ENCODE measurements at regions not wholly inside any gene's neighbourhood (a gene's known extent, or its start where the extent isn't known, plus 50 kb on each side); places are given as distances from the start of the nearest gene placed in this dataset.

DNA sequence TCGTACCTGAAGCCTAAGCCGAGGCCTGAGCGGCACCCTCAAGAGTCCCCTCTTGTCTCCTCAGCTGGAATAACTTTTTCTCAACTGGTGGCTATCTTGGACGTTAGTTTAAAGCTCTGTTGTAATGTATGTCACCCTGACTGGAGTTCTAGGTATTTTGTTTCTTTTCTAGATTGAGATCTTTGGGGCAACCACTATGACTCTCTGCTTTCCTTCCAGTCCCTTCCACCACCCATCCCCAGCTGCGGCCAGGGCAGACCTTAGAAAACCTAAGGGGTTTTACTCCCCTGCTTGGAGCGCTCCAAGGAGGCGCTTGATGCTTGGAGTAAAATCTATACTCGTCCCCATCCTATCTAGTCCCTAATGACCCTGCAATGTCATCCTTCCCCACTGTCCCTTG, 74.6 kb upstream of the MRPS6 start:
- Histone ChIP-seq H3K27ac (ENCODE audit: low read depth in 1 of 2, low read length in 2 of 2) (no peak overlapping the region), H3K9me3 (ENCODE audit: control insufficient read depth in 4 of 4, low read length in 3 of 4) (no peaks in the 10 kb centered on the region), H3K4me3 (ENCODE audit: low read depth in 1 of 3, low read length in 3 of 3) (no peak overlapping the region), H3K36me3 (ENCODE audit: control insufficient read depth in 4 of 4, insufficient read depth in 3 of 4, low read depth in 1 of 4, low read length in 3 of 4) (no peaks in the 10 kb centered on the region), H3K9ac (ENCODE audit: low read depth in 1 of 2, low read length in 2 of 2) (no peak overlapping the region), H3K27me3 (ENCODE audit: control insufficient read depth in 4 of 4, insufficient read depth in 4 of 4, low read length in 3 of 4) (no peaks in the 10 kb centered on the region), H3K4me1 (ENCODE audit: control insufficient read depth in 4 of 4, insufficient read depth in 4 of 4, low read length in 3 of 4) (no peaks in the 10 kb centered on the region)
- DNase-seq (ENCODE audit: low spot score), result no peak
- no peak for TF ChIP-seq SP1 (IDR thresholded peaks at IDR 0.05)
- TF ChIP-seq, protein P1, sequence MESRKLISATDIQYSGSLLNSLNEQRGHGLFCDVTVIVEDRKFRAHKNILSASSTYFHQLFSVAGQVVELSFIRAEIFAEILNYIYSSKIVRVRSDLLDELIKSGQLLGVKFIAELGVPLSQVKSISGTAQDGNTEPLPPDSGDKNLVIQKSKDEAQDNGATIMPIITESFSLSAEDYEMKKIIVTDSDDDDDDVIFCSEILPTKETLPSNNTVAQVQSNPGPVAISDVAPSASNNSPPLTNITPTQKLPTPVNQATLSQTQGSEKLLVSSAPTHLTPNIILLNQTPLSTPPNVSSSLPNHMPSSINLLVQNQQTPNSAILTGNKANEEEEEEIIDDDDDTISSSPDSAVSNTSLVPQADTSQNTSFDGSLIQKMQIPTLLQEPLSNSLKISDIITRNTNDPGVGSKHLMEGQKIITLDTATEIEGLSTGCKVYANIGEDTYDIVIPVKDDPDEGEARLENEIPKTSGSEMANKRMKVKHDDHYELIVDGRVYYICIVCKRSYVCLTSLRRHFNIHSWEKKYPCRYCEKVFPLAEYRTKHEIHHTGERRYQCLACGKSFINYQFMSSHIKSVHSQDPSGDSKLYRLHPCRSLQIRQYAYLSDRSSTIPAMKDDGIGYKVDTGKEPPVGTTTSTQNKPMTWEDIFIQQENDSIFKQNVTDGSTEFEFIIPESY (IDR thresholded peaks at IDR 0.05), result no peak
- no peak for TF ChIP-seq GABPA (IDR thresholded peaks at IDR 0.05 in 1 of 2, conservative IDR thresholded peaks at IDR 0.05 in 1 of 2)
- WGBS, result 92% methylated on average over 8 of the region's 8 CpGs

DNA sequence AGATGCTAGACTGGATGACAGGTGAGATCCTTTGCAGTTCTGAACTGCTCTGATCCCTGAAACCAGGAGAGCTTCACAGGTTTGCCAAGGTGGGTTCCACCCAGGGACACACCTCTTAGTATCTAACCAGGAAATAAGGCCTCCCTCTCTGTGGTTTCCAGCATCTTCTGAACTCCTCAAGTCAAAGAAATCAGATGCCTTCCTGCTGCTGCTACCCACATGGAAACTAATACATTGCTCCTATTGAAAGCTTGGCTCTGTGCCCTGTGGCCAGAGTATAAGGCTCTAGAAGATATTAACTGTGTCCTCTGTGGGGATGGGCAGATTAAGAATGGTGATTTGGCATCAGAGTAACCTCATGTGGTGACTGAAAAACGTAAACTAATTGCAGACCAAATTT, 75.0 kb upstream of the MRPS6 start:
- no peaks in the 10 kb centered on the region for H3K9me3 ChIP-seq (ENCODE audit: control insufficient read depth in 4 of 4, low read length in 3 of 4)
- TF ChIP-seq, protein P2, sequence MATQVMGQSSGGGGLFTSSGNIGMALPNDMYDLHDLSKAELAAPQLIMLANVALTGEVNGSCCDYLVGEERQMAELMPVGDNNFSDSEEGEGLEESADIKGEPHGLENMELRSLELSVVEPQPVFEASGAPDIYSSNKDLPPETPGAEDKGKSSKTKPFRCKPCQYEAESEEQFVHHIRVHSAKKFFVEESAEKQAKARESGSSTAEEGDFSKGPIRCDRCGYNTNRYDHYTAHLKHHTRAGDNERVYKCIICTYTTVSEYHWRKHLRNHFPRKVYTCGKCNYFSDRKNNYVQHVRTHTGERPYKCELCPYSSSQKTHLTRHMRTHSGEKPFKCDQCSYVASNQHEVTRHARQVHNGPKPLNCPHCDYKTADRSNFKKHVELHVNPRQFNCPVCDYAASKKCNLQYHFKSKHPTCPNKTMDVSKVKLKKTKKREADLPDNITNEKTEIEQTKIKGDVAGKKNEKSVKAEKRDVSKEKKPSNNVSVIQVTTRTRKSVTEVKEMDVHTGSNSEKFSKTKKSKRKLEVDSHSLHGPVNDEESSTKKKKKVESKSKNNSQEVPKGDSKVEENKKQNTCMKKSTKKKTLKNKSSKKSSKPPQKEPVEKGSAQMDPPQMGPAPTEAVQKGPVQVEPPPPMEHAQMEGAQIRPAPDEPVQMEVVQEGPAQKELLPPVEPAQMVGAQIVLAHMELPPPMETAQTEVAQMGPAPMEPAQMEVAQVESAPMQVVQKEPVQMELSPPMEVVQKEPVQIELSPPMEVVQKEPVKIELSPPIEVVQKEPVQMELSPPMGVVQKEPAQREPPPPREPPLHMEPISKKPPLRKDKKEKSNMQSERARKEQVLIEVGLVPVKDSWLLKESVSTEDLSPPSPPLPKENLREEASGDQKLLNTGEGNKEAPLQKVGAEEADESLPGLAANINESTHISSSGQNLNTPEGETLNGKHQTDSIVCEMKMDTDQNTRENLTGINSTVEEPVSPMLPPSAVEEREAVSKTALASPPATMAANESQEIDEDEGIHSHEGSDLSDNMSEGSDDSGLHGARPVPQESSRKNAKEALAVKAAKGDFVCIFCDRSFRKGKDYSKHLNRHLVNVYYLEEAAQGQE (IDR thresholded peaks at IDR 0.05), result no peak
- TF ChIP-seq JUND (IDR thresholded peaks at IDR 0.05) (no peak), EGR1 (IDR thresholded peaks at IDR 0.05; ENCODE audit: low read depth in 2 of 2) (no peak), FOXA1 (IDR thresholded peaks at IDR 0.05) (no peak), HNF4G (IDR thresholded peaks at IDR 0.05) (no peak), FOXA2 (IDR thresholded peaks at IDR 0.05) (no peak), YY1 (IDR thresholded peaks at IDR 0.05) (no peak), SP1 (IDR thresholded peaks at IDR 0.05) (no peak)
- TF ChIP-seq, protein P3, sequence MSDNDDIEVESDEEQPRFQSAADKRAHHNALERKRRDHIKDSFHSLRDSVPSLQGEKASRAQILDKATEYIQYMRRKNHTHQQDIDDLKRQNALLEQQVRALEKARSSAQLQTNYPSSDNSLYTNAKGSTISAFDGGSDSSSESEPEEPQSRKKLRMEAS (IDR thresholded peaks at IDR 0.05), result no peak
- TF ChIP-seq, protein P4, sequence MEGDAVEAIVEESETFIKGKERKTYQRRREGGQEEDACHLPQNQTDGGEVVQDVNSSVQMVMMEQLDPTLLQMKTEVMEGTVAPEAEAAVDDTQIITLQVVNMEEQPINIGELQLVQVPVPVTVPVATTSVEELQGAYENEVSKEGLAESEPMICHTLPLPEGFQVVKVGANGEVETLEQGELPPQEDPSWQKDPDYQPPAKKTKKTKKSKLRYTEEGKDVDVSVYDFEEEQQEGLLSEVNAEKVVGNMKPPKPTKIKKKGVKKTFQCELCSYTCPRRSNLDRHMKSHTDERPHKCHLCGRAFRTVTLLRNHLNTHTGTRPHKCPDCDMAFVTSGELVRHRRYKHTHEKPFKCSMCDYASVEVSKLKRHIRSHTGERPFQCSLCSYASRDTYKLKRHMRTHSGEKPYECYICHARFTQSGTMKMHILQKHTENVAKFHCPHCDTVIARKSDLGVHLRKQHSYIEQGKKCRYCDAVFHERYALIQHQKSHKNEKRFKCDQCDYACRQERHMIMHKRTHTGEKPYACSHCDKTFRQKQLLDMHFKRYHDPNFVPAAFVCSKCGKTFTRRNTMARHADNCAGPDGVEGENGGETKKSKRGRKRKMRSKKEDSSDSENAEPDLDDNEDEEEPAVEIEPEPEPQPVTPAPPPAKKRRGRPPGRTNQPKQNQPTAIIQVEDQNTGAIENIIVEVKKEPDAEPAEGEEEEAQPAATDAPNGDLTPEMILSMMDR (IDR thresholded peaks at IDR 0.05; ENCODE audit: low read depth, low read length, missing input control), result no peak
- TF ChIP-seq, protein P5, sequence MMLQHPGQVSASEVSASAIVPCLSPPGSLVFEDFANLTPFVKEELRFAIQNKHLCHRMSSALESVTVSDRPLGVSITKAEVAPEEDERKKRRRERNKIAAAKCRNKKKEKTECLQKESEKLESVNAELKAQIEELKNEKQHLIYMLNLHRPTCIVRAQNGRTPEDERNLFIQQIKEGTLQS (IDR thresholded peaks at IDR 0.05), result no peak
- no peaks in the 10 kb centered on the region for H3K36me3 ChIP-seq (ENCODE audit: control insufficient read depth in 4 of 4, insufficient read depth in 3 of 4, low read depth in 1 of 4, low read length in 3 of 4)
- H3K27ac ChIP-seq (ENCODE audit: low read depth in 1 of 2, low read length in 2 of 2), result no peak overlapping the region
- no peak overlapping the region for H3K4me3 ChIP-seq (ENCODE audit: low read depth in 1 of 3, low read length in 3 of 3)
- H3K9ac ChIP-seq (ENCODE audit: low read depth in 1 of 2, low read length in 2 of 2), result no peak overlapping the region
- no peaks in the 10 kb centered on the region for H3K4me1 ChIP-seq (ENCODE audit: control insufficient read depth in 4 of 4, insufficient read depth in 4 of 4, low read length in 3 of 4)
- WGBS, result 83% methylated on average over 1 of the region's 1 CpG
- H3K27me3 ChIP-seq (ENCODE audit: control insufficient read depth in 4 of 4, insufficient read depth in 4 of 4, low read length in 3 of 4), result no peaks in the 10 kb centered on the region
- DNase-seq (ENCODE audit: low spot score), result no peak

Data from liver (tissue), 8 donors.